Medulla oblongata (tissue), 1 donor: ENCODE measurements at regions not wholly inside any gene's neighbourhood (a gene's known extent, or its start where the extent isn't known, plus 50 kb on each side); places are given as distances from the start of the nearest gene placed in this dataset.
"Not testable (repeated sequence)": the region's sequence is repeated elsewhere in the genome, so short reads cannot be mapped to it uniquely, and the experiment has no call there.

ENCODE experiments used
- DNase-seq: peaks from one replicate; pipeline ENCODE4 v3.0.0-alpha.2; 2015; ENCODE audit errors: extremely low spot score

DNA sequence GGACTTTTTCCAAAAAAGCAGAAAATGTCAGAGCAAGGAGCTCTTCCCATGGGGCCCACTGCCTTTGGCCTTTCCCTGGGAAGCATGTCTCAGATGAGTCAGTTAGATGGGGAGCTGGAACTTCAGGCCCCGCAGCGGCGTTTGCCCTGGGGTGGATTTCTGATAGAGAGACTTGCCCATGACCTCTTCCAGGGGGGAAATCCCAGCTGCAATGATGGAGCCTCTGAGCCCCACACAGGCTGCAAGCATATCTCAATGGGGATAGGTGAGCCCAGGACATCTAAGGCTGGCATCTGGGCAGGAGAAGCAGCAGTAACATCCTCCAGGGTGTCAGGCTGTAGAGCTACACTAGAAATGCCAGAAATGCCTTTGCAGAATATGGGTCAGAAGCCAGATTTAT is 269.2 kb upstream of the TCERG1L start:
- no peak for DNase-seq

DNA sequence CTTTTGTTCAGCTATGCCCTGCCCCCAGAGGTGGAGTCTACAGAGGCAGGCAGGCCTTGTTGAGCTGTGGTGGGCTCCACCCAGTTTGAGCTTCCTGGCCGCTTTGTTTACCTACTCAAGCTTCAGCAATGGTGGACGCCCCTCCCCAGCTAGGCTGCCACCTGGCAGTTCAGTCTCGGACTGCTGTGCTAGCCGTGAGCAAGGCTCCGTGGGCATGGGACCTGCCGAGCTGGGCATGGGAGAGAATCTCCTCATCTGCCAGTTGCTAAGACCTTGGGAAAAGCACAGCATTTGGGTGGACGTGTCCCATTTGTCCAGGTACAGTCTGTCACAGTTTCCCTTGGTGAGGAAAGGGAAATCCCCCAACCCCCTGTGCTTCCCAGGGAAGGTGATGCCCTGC is 270.0 kb upstream of the TCERG1L start:
- not testable (repeated sequence) for DNase-seq

DNA sequence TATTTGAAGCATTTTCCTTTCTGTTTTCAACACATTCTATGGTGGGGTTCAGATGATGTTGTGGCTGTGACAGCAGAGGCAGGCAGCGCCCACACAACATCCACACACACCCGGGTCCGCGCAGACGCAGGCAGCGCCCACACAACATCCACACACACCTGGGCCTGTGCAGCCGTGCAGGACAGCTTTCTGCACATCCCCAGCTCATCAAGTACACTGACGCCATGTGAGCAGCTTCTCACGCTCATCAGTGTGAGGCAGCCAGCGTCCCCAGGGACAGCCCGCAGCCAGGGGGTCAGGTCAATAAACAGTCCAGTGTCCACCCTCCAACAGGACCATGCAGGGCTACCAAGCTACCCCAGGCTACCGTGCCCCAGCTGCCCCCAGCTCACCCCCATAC is 272.8 kb upstream of the TCERG1L start:
- no peak for DNase-seq

GRCh38 chr10:131585761-131586160 is 274.2 kb upstream of the TCERG1L start:
- DNase-seq: no peak

- DNase-seq: no peak
Observed at GRCh38 chr10:131586958-131587357, 275.4 kb upstream of the TCERG1L start.

DNA sequence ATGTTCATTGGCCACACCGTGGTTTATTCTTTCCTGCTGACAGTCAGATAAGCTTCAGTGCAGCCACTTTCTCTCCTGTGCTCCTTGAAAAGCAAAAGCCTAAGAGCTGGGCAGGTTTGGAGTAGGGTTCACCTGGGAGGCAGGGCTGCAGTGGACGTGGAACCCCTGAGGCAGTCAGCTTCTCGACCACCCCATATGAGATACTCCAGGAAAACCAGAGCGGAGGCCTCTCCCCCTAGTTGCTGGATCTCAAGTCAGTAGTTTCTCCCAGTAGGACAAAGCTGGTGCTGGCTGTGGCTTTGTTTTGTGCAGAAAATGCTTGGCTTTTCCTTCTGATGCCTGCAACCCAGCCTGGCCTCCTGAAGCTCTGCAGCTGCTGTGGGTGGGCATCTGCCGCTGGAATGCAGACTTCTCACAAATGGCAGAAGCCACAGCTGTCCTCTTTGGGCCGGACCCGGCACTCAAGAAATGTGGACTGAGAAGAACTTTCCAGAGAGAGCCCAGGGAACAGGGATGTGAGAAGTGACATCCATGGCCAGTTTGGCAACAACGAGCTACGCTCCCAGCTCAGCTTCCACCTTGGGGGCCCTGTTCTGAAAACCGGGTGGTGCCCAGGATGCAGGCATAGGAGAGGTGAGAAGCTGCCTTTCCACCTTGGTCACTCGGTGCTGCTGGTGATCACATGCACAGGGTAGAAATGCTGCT is 276.6 kb upstream of the TCERG1L start:
- no peak for DNase-seq

DNA sequence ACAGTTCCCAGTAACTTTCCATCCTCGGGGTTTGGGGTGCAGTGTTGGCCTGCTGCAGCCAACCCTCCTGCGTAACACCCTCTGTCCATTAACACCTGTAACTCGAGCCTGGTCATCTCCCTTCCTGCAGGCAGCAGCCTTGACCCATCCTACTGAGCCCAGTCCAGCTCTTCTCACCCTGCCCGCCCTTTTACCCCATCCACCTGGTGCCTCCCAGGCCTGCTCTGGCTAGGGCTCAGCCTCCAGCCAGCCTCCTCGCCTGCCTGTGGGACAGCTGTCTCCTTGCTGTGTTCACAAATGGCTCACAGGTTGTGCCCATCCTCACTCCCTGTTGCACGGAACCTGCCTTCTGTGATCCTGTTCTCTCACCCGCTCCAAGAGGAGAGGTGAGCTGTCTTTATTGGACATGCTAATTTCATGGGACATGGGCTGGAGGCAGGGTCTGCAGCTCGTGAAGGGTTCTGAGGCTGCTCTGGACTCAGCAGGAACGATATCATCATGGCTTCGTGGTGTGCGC is 277.2 kb upstream of the TCERG1L start:
- DNase-seq: no peak

DNA sequence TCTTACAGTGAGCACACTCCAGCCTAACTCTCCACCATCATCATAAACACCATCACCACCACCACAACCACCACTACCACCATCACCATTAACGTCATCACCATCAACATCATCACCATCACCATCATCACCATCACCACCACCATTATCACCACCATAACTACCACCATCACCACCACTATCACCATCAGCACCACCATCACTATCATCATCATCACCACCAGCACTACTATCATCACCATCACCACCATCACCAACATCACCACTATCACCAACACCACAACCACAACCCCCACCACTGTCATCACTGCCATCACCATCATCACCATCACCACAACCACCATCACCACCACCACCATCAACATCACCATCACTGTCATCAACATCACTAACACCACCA is 279.0 kb upstream of the TCERG1L start:
- no peak for DNase-seq

GRCh38 chr10:131591936-131592335 is 280.4 kb upstream of the TCERG1L start:
- no peak for DNase-seq

GRCh38 chr10:131609176-131609575 is 291.6 kb upstream of the PPP2R2D start:
- no peak for DNase-seq

- DNase-seq: no peak
Observed at GRCh38 chr10:131615150-131615549, 285.7 kb upstream of the PPP2R2D start.

DNA sequence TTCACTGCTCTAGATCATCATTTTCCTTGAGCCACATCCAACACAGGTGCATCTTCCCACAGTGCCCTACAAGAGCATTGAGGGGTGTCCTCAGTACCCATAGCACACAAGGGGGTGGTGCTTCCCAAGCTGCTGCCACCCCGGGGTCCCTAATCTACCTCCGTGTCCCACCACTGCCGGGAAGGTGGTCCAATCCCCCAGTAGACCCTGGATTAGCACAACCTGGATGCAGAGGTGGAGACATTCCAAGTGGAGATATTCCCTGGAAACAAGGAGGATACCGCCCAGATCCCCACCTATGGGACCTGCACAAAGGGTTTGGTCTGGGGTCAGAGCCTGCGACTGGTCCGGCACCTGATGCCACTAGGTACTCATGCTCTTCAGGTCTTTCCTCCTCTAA is 284.8 kb upstream of the PPP2R2D start:
- DNase-seq: no peak

DNA sequence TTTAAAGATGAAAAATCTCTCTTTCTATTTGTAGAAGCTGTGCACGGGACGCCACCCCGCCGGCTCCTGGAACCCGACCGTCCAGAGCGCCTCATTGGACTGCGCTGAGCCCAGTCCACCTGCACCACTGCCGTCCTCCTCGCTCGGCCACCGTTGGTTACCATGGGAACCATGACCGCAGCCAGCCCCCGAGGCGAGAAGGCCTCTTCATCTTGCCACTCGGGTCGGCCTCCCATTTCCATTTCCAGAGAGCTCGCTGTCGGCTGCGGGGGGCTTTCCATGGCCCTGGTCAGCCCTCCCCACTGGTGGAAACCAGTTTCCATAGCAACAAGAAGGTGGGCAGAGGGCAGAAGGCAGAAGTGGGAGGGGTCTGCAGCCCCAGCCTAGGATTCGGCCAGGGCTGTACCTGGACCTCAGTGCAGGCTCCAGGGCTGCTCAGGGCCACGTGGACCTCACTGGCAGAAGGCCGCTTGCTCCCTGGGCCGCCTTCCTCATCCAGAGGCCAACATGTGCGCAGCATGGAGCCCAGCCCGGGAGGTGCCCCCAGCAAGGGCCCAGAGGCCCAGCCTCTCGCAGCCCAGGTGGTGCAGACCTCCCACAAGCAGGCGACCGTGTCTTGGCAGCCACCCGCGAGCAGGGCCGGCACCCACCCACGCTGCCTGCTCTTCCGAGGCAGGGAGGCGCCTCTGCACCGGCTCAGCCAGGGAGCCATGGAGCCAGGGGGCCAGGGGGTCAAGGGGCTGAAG is 283.5 kb upstream of the PPP2R2D start:
- no peak for DNase-seq

GRCh38 chr10:131618587-131619267 is 282.1 kb upstream of the PPP2R2D start:
- no peak for DNase-seq

- no peak for DNase-seq
Observed at GRCh38 chr10:131620314-131620713, 280.5 kb upstream of the PPP2R2D start.

DNA sequence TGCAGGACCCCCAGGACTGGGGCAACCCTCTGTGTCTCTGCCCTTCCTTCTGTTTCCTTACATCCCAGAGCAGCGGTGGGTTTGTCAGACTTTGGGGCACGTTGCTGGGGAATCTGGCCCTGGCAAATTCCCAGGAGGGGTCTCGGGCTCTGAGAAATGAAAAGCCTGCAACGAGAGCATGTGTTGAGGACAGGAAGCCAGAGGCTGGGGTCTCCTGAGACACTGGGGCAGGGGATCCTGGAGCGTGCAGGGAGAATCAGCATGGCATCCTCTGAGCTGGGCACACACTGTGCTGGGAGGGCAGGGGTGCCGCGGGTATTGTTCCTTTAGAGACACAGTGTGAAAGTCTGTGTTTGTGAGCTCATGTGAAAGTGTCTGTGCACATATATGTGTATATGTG is 279.9 kb upstream of the PPP2R2D start:
- no peak for DNase-seq

GRCh38 chr10:131621784-131622624 is 278.8 kb upstream of the PPP2R2D start:
- DNase-seq: no peak

DNA sequence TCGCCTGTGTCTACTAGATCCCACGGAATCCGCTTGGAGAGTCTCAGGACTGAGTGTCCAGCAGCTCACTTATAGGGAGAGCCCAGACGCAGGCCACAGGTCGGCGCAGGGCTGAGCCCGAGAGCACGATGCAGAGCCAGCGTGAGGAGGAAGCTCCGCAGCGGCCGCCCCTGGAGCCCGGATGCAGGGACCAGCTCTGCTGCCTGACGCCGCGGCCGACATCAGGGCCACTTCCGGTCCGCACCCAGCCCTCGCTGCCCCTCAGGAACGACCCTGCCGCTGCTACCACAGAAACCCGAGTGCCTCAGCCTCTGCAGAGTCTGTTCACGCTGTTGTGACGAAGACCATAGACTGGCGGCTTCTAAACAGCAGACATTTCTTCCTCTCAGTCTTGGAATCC is 275.8 kb upstream of the PPP2R2D start:
- DNase-seq: no peak

DNA sequence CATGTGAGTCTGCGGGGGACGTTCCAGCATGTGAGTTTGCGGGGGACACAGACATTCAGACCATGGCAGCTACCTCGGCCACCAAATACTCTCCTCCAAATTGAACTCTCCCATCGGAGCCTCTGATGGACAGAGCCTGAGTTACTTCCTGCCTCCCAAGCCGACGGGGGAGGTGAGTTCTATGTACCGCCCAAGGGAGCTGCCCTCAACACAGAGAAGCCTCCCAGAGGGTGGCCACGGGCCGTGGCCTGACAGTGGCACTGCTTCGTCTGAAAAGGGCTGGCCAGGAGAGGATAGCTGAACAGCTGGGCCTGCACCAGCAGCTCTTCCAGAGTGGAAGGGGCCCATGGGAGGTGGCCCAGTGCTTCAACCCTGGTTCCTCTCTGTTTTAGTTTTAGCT is 274.5 kb upstream of the PPP2R2D start:
- no peak for DNase-seq

GRCh38 chr10:131629026-131629770 is 271.6 kb upstream of the PPP2R2D start:
- DNase-seq: no peak

DNA sequence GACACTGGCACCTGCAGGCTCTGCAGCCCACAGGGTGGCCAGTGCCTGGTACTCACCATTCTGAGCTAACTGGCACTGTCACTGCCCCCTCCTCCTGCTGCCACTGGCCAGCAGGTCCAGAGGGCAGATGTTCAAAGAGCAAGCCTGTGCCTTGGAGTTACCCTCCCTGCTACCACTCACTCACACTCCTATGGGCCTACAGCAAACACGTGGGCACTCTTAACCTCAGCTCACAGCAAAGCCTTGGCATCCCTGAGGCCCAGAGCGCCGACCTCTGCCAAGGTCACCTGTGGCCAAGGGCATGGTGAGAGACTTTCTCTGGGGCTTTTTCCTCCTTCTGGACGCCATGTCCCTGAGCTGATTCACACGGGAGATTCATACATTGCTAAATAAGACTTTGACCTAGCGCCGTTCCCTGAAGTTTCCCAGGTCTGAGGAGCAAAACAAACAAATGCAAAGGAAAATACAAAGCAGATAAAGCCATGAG is 270.0 kb upstream of the PPP2R2D start:
- DNase-seq: no peak
